ENCODE measurements at regions not wholly inside any gene's neighbourhood (a gene's known extent, or its start where the extent isn't known, plus 50 kb on each side); places are given as distances from the start of the nearest gene placed in this dataset.

GRCh38 chr3:148450819-148451218 is 246.9 kb upstream of the AGTR1 start:
- no peak for TF ChIP-seq CTCF (IDR thresholded peaks at IDR 0.05)
- TF ChIP-seq POLR2A (IDR thresholded peaks at IDR 0.05), result no peak
